ENCODE measurements at regions not wholly inside any gene's neighbourhood (a gene's known extent, or its start where the extent isn't known, plus 50 kb on each side); places are given as distances from the start of the nearest gene placed in this dataset.

- WGBS (ENCODE audit: insufficient coverage, insufficient replicate concordance, low lambda C conversion rate, missing lambda C conversion rate) = 8% methylated on average over 2 of the region's 2 CpGs
- POLR2A ChIA-PET = no interaction called here
- in situ Hi-C loops (cut with MboI) = no loop called here
Observed at GRCh38 chr13:69553976-69554375, 553.6 kb upstream of the ATXN8OS start.

More at GRCh38 chr13:69553976-69554375, 553.6 kb upstream of the ATXN8OS start:
- no peak for FAIRE-seq
- BruUV-seq (replicated peaks) = no TSS peak
- H3K4me2 ChIP-seq (ENCODE audit: control insufficient read depth, insufficient read depth) = no peak overlapping the region
- CTCF ChIA-PET = interaction anchor here (0.7 to 1.9 kb wide), 2 partner anchors 16 kb away, joined by 4 to 8 read pairs; no protein-coding TSS in a partner anchor
- no peak overlapping the region for H2AFZ ChIP-seq (ENCODE audit: control insufficient read depth, low read depth, low read length)
- no peaks in the 10 kb centered on the region for H3K4me1 ChIP-seq (ENCODE audit: control insufficient read depth, insufficient read depth, low read length)
- H3K9me3 ChIP-seq (replicated peaks; ENCODE audit: control insufficient read depth, insufficient read depth, low read length) = no peaks in the 10 kb centered on the region
- intact Hi-C loops (cut with micrococcal nuclease; ENCODE audit: unreplicated experiment) = no loop called here
- no peak overlapping the region for H3K4me3 ChIP-seq
- no peak for ATAC-seq
- no peak for DNase-seq (ENCODE audit: low read depth, low spot score)
- SMC1A ChIA-PET (ENCODE audit: uncharacterized antibody, unreplicated experiment) = interaction anchor here (0.7 to 1.0 kb wide), 3 partner anchors 12 to 322 kb away, joined by 3 to 4 read pairs (median 3); no protein-coding TSS in a partner anchor
- no peaks in the 10 kb centered on the region for H3K27me3 ChIP-seq (replicated peaks in 1 of 2; ENCODE audit: control insufficient read depth in 2 of 2, insufficient read depth in 2 of 2, low read length in 1 of 2)
- RAD21 ChIA-PET (ENCODE audit: unreplicated experiment) = no interaction called here
- H3K27ac ChIP-seq (ENCODE audit: control insufficient read depth, insufficient read depth) = no peak overlapping the region
- no peaks in the 10 kb centered on the region for H4K20me1 ChIP-seq (ENCODE audit: control insufficient read depth, insufficient read depth)
- no peaks in the 10 kb centered on the region for H3K79me2 ChIP-seq (ENCODE audit: control insufficient read depth, insufficient read depth, low read length)
- H3K36me3 ChIP-seq (ENCODE audit: control insufficient read depth in 2 of 2, insufficient read depth in 2 of 2, low read length in 1 of 2) = no peaks in the 10 kb centered on the region
- TF ChIP-seq POLR2AphosphoS2 (IDR thresholded peaks at IDR 0.05; ENCODE audit: low read depth, low read length) (no peak), SMC3 (IDR thresholded peaks at IDR 0.05; ENCODE audit: borderline replicate concordance, low read length) (no peak), PAX5 (IDR thresholded peaks at IDR 0.05; ENCODE audit: borderline replicate concordance, low read depth, low read length) (no peak), E2F4 (IDR thresholded peaks at IDR 0.05; ENCODE audit: low read depth, low read length) (no peak), ZNF687 (IDR thresholded peaks at IDR 0.05) (no peak), TCF7 (IDR thresholded peaks at IDR 0.05; ENCODE audit: borderline replicate concordance) (no peak), IKZF2 (IDR thresholded peaks at IDR 0.05) (no peak), BMI1 (IDR thresholded peaks at IDR 0.05; ENCODE audit: borderline replicate concordance) (no peak), NFIC (IDR thresholded peaks at IDR 0.05; ENCODE audit: low read depth, low read length) (no peak), EP300 (IDR thresholded peaks at IDR 0.05; ENCODE audit: borderline replicate concordance in 1 of 2, control insufficient read depth in 1 of 2, low read depth in 2 of 2, low read length in 2 of 2) (no peak), ZBTB33 (IDR thresholded peaks at IDR 0.05) (no peak), ZNF274 (IDR thresholded peaks at IDR 0.05; ENCODE audit: insufficient read depth, insufficient read length) (no peak), ZNF207 (IDR thresholded peaks at IDR 0.05; ENCODE audit: borderline replicate concordance) (no peak), CHD4 (IDR thresholded peaks at IDR 0.05) (no peak), SREBF1 (IDR thresholded peaks at IDR 0.05; ENCODE audit: low read length) (no peak), NFXL1 (IDR thresholded peaks at IDR 0.05; ENCODE audit: borderline replicate concordance) (no peak)
- no peak overlapping the region for H3K9ac ChIP-seq (ENCODE audit: control insufficient read depth, insufficient read depth, low read length)
